Tibial nerve (tissue), 4 donors: ENCODE measurements at regions not wholly inside any gene's neighbourhood (a gene's known extent, or its start where the extent isn't known, plus 50 kb on each side); places are given as distances from the start of the nearest gene placed in this dataset.

Source experiments
- DNase-seq, 2 donors: peaks; one replicate each; pipeline ENCODE4 v3.0.0-alpha.2; 2019; ENCODE audit warnings: low spot score in 2 of 2
- H3K27ac ChIP-seq, 4 donors: fragments of 200-600 bp; sonication (generic) in 3 of 4; one replicate each; pipeline ENCODE4 v1.5.1; 2017 to 2019; ENCODE audit warnings: mild to moderate bottlenecking in 1 of 4
- H3K27me3 ChIP-seq, 2 donors: fragments of 200-600 bp; sonication (generic) in 1 of 2; one replicate each; pipeline versions ENCODE4 v1.5.1 to v1.6.0; 2017 to 2019
- H3K36me3 ChIP-seq, 3 donors: fragments of 200-600 bp; sonication (generic); one replicate each; pipeline ENCODE4 v1.5.1; 2018 to 2019
- H3K4me1 ChIP-seq, 4 donors: fragments of 200-600 bp; sonication (generic) in 3 of 4; one replicate each; pipeline ENCODE4 v1.5.1; 2017 to 2019
- H3K4me3 ChIP-seq, 4 donors: fragments of 200-600 bp; sonication (generic) in 3 of 4; one replicate each; pipeline ENCODE4 v1.5.1; 2017 to 2019; ENCODE audit warnings: mild to moderate bottlenecking in 1 of 4, moderate library complexity in 1 of 4
- H3K9me3 ChIP-seq, 4 donors: fragments of 200-600 bp; sonication (generic) in 3 of 4; one replicate each; pipeline ENCODE4 v1.5.1; 2017 to 2019
- CTCF ChIP-seq, 5 experiments: fragments of 200-600 bp in 3 of 5; fragments of 450-650 bp in 2 of 5; sonication (generic) in 3 of 5; IDR thresholded peaks; one replicate each; pipeline ENCODE4 v1.5.1; 2016 to 2019; ENCODE audit warnings: antibody characterized with exemption in 5 of 5, mild to moderate bottlenecking in 3 of 5, moderate library complexity in 2 of 5
- EP300 ChIP-seq, 2 donors: sonication (generic); formaldehyde crosslinking; IDR thresholded peaks; one replicate each; pipeline ENCODE4 v1.6.1; 2017; ENCODE audit warnings: antibody characterized with exemption in 2 of 2, mild to moderate bottlenecking in 1 of 2
- POLR2A ChIP-seq, 2 donors: fragments of 450-650 bp; IDR thresholded peaks; one replicate each; pipeline ENCODE4 v1.6.1; 2017; ENCODE audit warnings: antibody characterized with exemption in 2 of 2, mild to moderate bottlenecking in 2 of 2, moderate library complexity in 2 of 2
- WGBS, 2 donors: methylation state at CpG; one replicate each; pipeline ENCODE4 v1.1.5; 2018; 5-methylcytosine and 5-hydroxymethylcytosine counted together

GRCh38 chr14:22086131-22086530, 412.5 kb upstream of the OR4E1 start:
- no peaks in the 10 kb centered on the region for H3K9me3 ChIP-seq
- no peaks in the 10 kb centered on the region for H3K36me3 ChIP-seq
- H3K27me3 ChIP-seq, result no peaks in the 10 kb centered on the region
- H3K27ac ChIP-seq, result peak overlapping the region in 3 of 4 donors; percentile 62 to 82 (median 66)
- DNase-seq, result no peak
- 86 to 91% methylated on average over 1 of the region's 1 CpG for WGBS, 2 donors
- H3K4me1 ChIP-seq, result peaks cover 0 to 23% (median 5%) of the 10 kb centered on the region in 4 donors
- H3K4me3 ChIP-seq, result no peak overlapping the region
- no peak for TF ChIP-seq POLR2A (IDR thresholded peaks at IDR 0.05)
- TF ChIP-seq CTCF (IDR thresholded peaks at IDR 0.05), result no peak
- TF ChIP-seq EP300 (IDR thresholded peaks at IDR 0.05), result no peak

GRCh38 chr14:22084393-22085281, 411.0 kb upstream of the OR4E1 start:
- H3K27ac ChIP-seq, result peak overlapping the region in 1 of 4 donors; percentile 82
- WGBS, 2 donors, result 46 to 49% methylated on average over 6 of the region's 6 CpGs
- H3K4me3 ChIP-seq, result no peak overlapping the region
- peak in 1 of 2 donors; percentile 64 for DNase-seq
- H3K36me3 ChIP-seq, result no peaks in the 10 kb centered on the region
- peaks cover 0 to 14% (median 3%) of the 10 kb centered on the region in 4 donors for H3K4me1 ChIP-seq
- H3K9me3 ChIP-seq, result no peaks in the 10 kb centered on the region
- H3K27me3 ChIP-seq, result no peaks in the 10 kb centered on the region
- TF ChIP-seq POLR2A (IDR thresholded peaks at IDR 0.05) (no peak), CTCF (IDR thresholded peaks at IDR 0.05) (peak; percentile 61 to 77 (median 66))

- no peak for TF ChIP-seq EP300 (IDR thresholded peaks at IDR 0.05)
- TF ChIP-seq POLR2A (IDR thresholded peaks at IDR 0.05), result no peak
- no peak for TF ChIP-seq CTCF (IDR thresholded peaks at IDR 0.05)
- Histone ChIP-seq H3K4me1 (no peaks in the 10 kb centered on the region), H3K4me3 (no peak overlapping the region), H3K36me3 (no peaks in the 10 kb centered on the region), H3K9me3 (no peaks in the 10 kb centered on the region), H3K27ac (no peak overlapping the region), H3K27me3 (no peaks in the 10 kb centered on the region)
- DNase-seq, result no peak
- WGBS, 2 donors, result 54 to 57% methylated on average over 1 of the region's 1 CpG
These were observed 407.7 kb upstream of the OR4E1 start for GRCh38 chr14:22081337-22081736.

GRCh38 chr14:22079766-22080165, 406.1 kb upstream of the OR4E1 start:
- 91 to 95% methylated on average over 1 of the region's 1 CpG for WGBS, 2 donors
- no peak overlapping the region for H3K27ac ChIP-seq
- DNase-seq, result no peak
- TF ChIP-seq EP300 (IDR thresholded peaks at IDR 0.05) (no peak), POLR2A (IDR thresholded peaks at IDR 0.05) (no peak), CTCF (IDR thresholded peaks at IDR 0.05) (no peak)
- H3K27me3 ChIP-seq, result no peaks in the 10 kb centered on the region
- no peaks in the 10 kb centered on the region for H3K4me1 ChIP-seq
- no peak overlapping the region for H3K4me3 ChIP-seq
- no peaks in the 10 kb centered on the region for H3K9me3 ChIP-seq
- no peaks in the 10 kb centered on the region for H3K36me3 ChIP-seq

- no peak overlapping the region for H3K27ac ChIP-seq
- H3K4me1 ChIP-seq, result peaks cover 0 to 5% (median 0%) of the 10 kb centered on the region in 4 donors
- no peaks in the 10 kb centered on the region for H3K27me3 ChIP-seq
- no peak overlapping the region for H3K4me3 ChIP-seq
- no peak for DNase-seq
- TF ChIP-seq CTCF (IDR thresholded peaks at IDR 0.05) (no peak), EP300 (IDR thresholded peaks at IDR 0.05) (no peak), POLR2A (IDR thresholded peaks at IDR 0.05) (no peak)
- H3K9me3 ChIP-seq, result no peaks in the 10 kb centered on the region
- H3K36me3 ChIP-seq, result no peaks in the 10 kb centered on the region
These were observed 400.2 kb upstream of the OR4E1 start for GRCh38 chr14:22073801-22074200.
